Skeletal muscle satellite cell (primary cell): ENCODE measurements at regions not wholly inside any gene's neighbourhood (a gene's known extent, or its start where the extent isn't known, plus 50 kb on each side); places are given as distances from the start of the nearest gene placed in this dataset.

ENCODE experiments used
- H3K27me3 ChIP-seq: 2 replicates; pipeline ENCODE4 v1.7.0; 2013; ENCODE audit warnings: low read length; ENCODE audit not compliant: control insufficient read depth, insufficient read depth
- H3K36me3 ChIP-seq: 2 replicates; pipeline ENCODE4 v1.7.0; 2013; ENCODE audit warnings: mild to moderate bottlenecking, control low read depth, low read length; ENCODE audit not compliant: insufficient read depth
- H3K4me1 ChIP-seq: 2 replicates; pipeline ENCODE4 v1.7.0; 2013; ENCODE audit warnings: low read length; ENCODE audit not compliant: control insufficient read depth, insufficient read depth
- H3K4me2 ChIP-seq: 2 replicates; pipeline ENCODE4 v1.7.0; 2013; ENCODE audit warnings: mild to moderate bottlenecking, low read length
- H3K4me3 ChIP-seq: 2 replicates; pipeline ENCODE4 v1.7.0; 2013; ENCODE audit warnings: low read length
- H3K9ac ChIP-seq: 2 replicates; pipeline ENCODE4 v1.7.0; 2013; ENCODE audit warnings: mild to moderate bottlenecking, low read depth, low read length, moderate library complexity
- H3K9me3 ChIP-seq: replicated peaks from 2 replicates; pipeline ENCODE4 v1.7.0; 2013; ENCODE audit warnings: mild to moderate bottlenecking, control low read depth, low read length

- Histone ChIP-seq H3K27me3 (no peaks in the 10 kb centered on the region), H3K9me3 (no peaks in the 10 kb centered on the region), H3K4me1 (peaks cover 5% of the 10 kb centered on the region), H3K4me3 (no peak overlapping the region), H3K4me2 (no peak overlapping the region), H3K36me3 (no peaks in the 10 kb centered on the region), H3K9ac (no peak overlapping the region)
Observed at GRCh38 chr11:19557185-19557584, 155.5 kb upstream of the NAV2 start.

- H3K4me1 ChIP-seq = no peaks in the 10 kb centered on the region
Observed at GRCh38 chr11:19555266-19555665, 157.4 kb upstream of the NAV2 start.

GRCh38 chr11:19553683-19554333 lies 158.8 kb upstream of the NAV2 start:
- Histone ChIP-seq H3K27me3 (no peaks in the 10 kb centered on the region), H3K4me3 (no peak overlapping the region), H3K36me3 (no peaks in the 10 kb centered on the region), H3K4me1 (no peaks in the 10 kb centered on the region), H3K9me3 (no peaks in the 10 kb centered on the region), H3K4me2 (no peak overlapping the region), H3K9ac (no peak overlapping the region)

More at GRCh38 chr11:19555266-19555665, 157.4 kb upstream of the NAV2 start:
- Histone ChIP-seq H3K4me3 (no peak overlapping the region), H3K36me3 (no peaks in the 10 kb centered on the region), H3K4me2 (no peak overlapping the region), H3K9me3 (no peaks in the 10 kb centered on the region), H3K27me3 (no peaks in the 10 kb centered on the region), H3K9ac (no peak overlapping the region)

- Histone ChIP-seq H3K36me3 (no peaks in the 10 kb centered on the region), H3K27me3 (no peaks in the 10 kb centered on the region), H3K4me1 (no peaks in the 10 kb centered on the region), H3K9me3 (no peaks in the 10 kb centered on the region), H3K4me2 (no peak overlapping the region), H3K4me3 (no peak overlapping the region), H3K9ac (no peak overlapping the region)
Observed at GRCh38 chr11:19552656-19553260, 159.9 kb upstream of the NAV2 start.

- Histone ChIP-seq H3K4me2 (no peak overlapping the region), H3K36me3 (no peaks in the 10 kb centered on the region), H3K4me3 (no peak overlapping the region), H3K4me1 (no peaks in the 10 kb centered on the region), H3K27me3 (no peaks in the 10 kb centered on the region), H3K9me3 (no peaks in the 10 kb centered on the region), H3K9ac (no peak overlapping the region)
Observed at GRCh38 chr11:19552161-19552560, 160.5 kb upstream of the NAV2 start.

- H3K27me3 ChIP-seq = no peaks in the 10 kb centered on the region
- no peaks in the 10 kb centered on the region for H3K36me3 ChIP-seq
- H3K4me3 ChIP-seq = no peak overlapping the region
- no peaks in the 10 kb centered on the region for H3K4me1 ChIP-seq
- H3K4me2 ChIP-seq = no peak overlapping the region
- H3K9me3 ChIP-seq = no peaks in the 10 kb centered on the region
- no peak overlapping the region for H3K9ac ChIP-seq
Observed at GRCh38 chr11:19551457-19551856, 161.2 kb upstream of the NAV2 start.

GRCh38 chr11:19547044-19547443 lies 165.6 kb upstream of the NAV2 start:
- H3K4me3 ChIP-seq = no peak overlapping the region
- no peaks in the 10 kb centered on the region for H3K9me3 ChIP-seq
- H3K4me1 ChIP-seq = no peaks in the 10 kb centered on the region
- H3K9ac ChIP-seq = no peak overlapping the region
- H3K36me3 ChIP-seq = no peaks in the 10 kb centered on the region
- no peaks in the 10 kb centered on the region for H3K27me3 ChIP-seq
- no peak overlapping the region for H3K4me2 ChIP-seq

- H3K36me3 ChIP-seq = no peaks in the 10 kb centered on the region
- H3K4me2 ChIP-seq = no peak overlapping the region
- H3K4me3 ChIP-seq = no peak overlapping the region
- H3K9me3 ChIP-seq = no peaks in the 10 kb centered on the region
- H3K9ac ChIP-seq = no peak overlapping the region
- H3K4me1 ChIP-seq = no peaks in the 10 kb centered on the region
- H3K27me3 ChIP-seq = no peaks in the 10 kb centered on the region
Observed at GRCh38 chr11:19546325-19546724, 166.3 kb upstream of the NAV2 start.

- Histone ChIP-seq H3K9ac (no peak overlapping the region), H3K4me3 (no peak overlapping the region), H3K9me3 (no peaks in the 10 kb centered on the region), H3K36me3 (no peaks in the 10 kb centered on the region), H3K27me3 (no peaks in the 10 kb centered on the region), H3K4me1 (no peaks in the 10 kb centered on the region), H3K4me2 (no peak overlapping the region)
Observed at GRCh38 chr11:19541521-19542049, 171.1 kb upstream of the NAV2 start.

GRCh38 chr11:19539861-19540260 lies 172.8 kb upstream of the NAV2 start:
- no peak overlapping the region for H3K4me2 ChIP-seq
- H3K9me3 ChIP-seq = no peaks in the 10 kb centered on the region
- no peaks in the 10 kb centered on the region for H3K36me3 ChIP-seq
- H3K9ac ChIP-seq = no peak overlapping the region
- no peaks in the 10 kb centered on the region for H3K4me1 ChIP-seq
- no peaks in the 10 kb centered on the region for H3K27me3 ChIP-seq
- no peak overlapping the region for H3K4me3 ChIP-seq

GRCh38 chr11:19537803-19538453 lies 174.7 kb upstream of the NAV2 start:
- Histone ChIP-seq H3K4me2 (no peak overlapping the region), H3K4me1 (no peaks in the 10 kb centered on the region), H3K36me3 (no peaks in the 10 kb centered on the region), H3K27me3 (no peaks in the 10 kb centered on the region), H3K4me3 (no peak overlapping the region), H3K9me3 (no peaks in the 10 kb centered on the region), H3K9ac (no peak overlapping the region)
